ENCODE measurements at regions not wholly inside any gene's neighbourhood (a gene's known extent, or its start where the extent isn't known, plus 50 kb on each side); places are given as distances from the start of the nearest gene placed in this dataset.

- Histone ChIP-seq H3K4me1 (ENCODE audit: insufficient read depth, low read length) (no peaks in the 10 kb centered on the region), H3K27me3 (ENCODE audit: insufficient read depth, low read length, poor library complexity) (no peaks in the 10 kb centered on the region), H3K4me2 (ENCODE audit: insufficient read depth, low read length) (no peak overlapping the region), H3K36me3 (ENCODE audit: insufficient read depth, low read length) (no peaks in the 10 kb centered on the region), H3K9ac (ENCODE audit: low read depth, low read length) (no peak overlapping the region), H4K20me1 (ENCODE audit: insufficient read depth, low read length) (no peaks in the 10 kb centered on the region), H3K9me3 (ENCODE audit: insufficient read depth, low read length, severe bottlenecking) (no peaks in the 10 kb centered on the region), H3K27ac (ENCODE audit: low read length) (no peak overlapping the region), H2AFZ (ENCODE audit: low read depth, low read length) (no peak overlapping the region), H3K79me2 (ENCODE audit: insufficient read depth, low read length) (no peaks in the 10 kb centered on the region), H3K4me3 (ENCODE audit: low read depth in 1 of 2, low read length in 2 of 2) (no peak overlapping the region)
- TF ChIP-seq EZH2 (IDR thresholded peaks at IDR 0.05; ENCODE audit: borderline replicate concordance, low read depth, low read length, severe bottlenecking) = no peak
- no peak for TF ChIP-seq CTCF (IDR thresholded peaks at IDR 0.05; ENCODE audit: borderline replicate concordance, extremely low read depth, low read length, poor library complexity, severe bottlenecking)
- no peak for ATAC-seq (ENCODE audit: insufficient read depth, low read depth)
- DNase-seq = no peak
Measured at GRCh38 chrX:127324128-127324527, 504.6 kb downstream of the PRR32 start.

Data from DND-41 (cell line).